Endothelial cell of umbilical vein (primary cell): ENCODE measurements at regions not wholly inside any gene's neighbourhood (a gene's known extent, or its start where the extent isn't known, plus 50 kb on each side); places are given as distances from the start of the nearest gene placed in this dataset.

Source experiments
- BruUV-seq: library from RNA; stranded (reverse); fragments of 400-500 nt; replicated peaks from 2 replicates; lab custom pipeline; 2021; lab: Mats Ljungman, UMichigan
- CTCF ChIA-PET: fragments of 300-600, 350-600 bp; sonication (Branson Sonifier 250); formaldehyde crosslinking; loops from one replicate; lab custom pipeline; 2021; ENCODE audit warnings: antibody characterized with exemption, inconsistent platforms; lab: Charles Lee
- POLR2A ChIA-PET: fragments of 300-600, 350-600 bp; sonication (Branson Sonifier 250); formaldehyde crosslinking; loops from one replicate; lab custom pipeline; 2021; ENCODE audit warnings: antibody characterized with exemption, inconsistent platforms; lab: Charles Lee
- DNase-seq: peaks from one replicate; pipeline ENCODE4 v3.0.0-alpha.2; 2011; ENCODE audit warnings: low read depth, low spot score
- FAIRE-seq: peaks from 2 replicates; lab custom pipeline; 2011; peaks lifted over from hg19 to GRCh38; lab: Jason Lieb, UNC
- H2AFZ ChIP-seq: 2 replicates; pipeline ENCODE4 v1.6.0; 2012; ENCODE audit warnings: low read depth, low read length, control low read depth, inconsistent platforms
- H3K27ac ChIP-seq: 2 replicates; pipeline ENCODE4 v1.5.1; 2011; ENCODE audit warnings: low read depth, mild to moderate bottlenecking, control low read depth, low read length, moderate library complexity; ENCODE audit not compliant: insufficient read depth
- H3K27me3 ChIP-seq, 2 experiments: 2 replicates each; pipeline versions ENCODE4 v1.6.0 to v1.6.1; 2011; ENCODE audit warnings: low read length in 2 of 2, mixed read lengths in 1 of 2; ENCODE audit not compliant: control insufficient read depth in 2 of 2, insufficient read depth in 2 of 2
- H3K36me3 ChIP-seq, 2 experiments: 2 replicates in 1 of 2; 3 replicates in 1 of 2; pipeline ENCODE4 v1.5.1; 2011; ENCODE audit warnings: low read length in 2 of 2, mild to moderate bottlenecking in 1 of 2, moderate library complexity in 1 of 2; ENCODE audit not compliant: control insufficient read depth in 2 of 2, insufficient read depth in 2 of 2; ENCODE audit errors: extremely low read depth in 1 of 2
- H3K4me1 ChIP-seq: 3 replicates; pipeline ENCODE4 v1.5.1; 2011; ENCODE audit warnings: mild to moderate bottlenecking, low read length; ENCODE audit not compliant: control insufficient read depth, insufficient read depth; ENCODE audit errors: extremely low read depth
- H3K4me2 ChIP-seq: 2 replicates; pipeline ENCODE4 v1.6.1; 2011; ENCODE audit warnings: low read length, control low read depth, mixed read lengths; ENCODE audit not compliant: insufficient read depth
- H3K4me3 ChIP-seq, 3 experiments: fragments of 200-600 bp in 1 of 3; sonication (generic), shearing (Covaris generic) in 1 of 3; replicated peaks in 1 of 3; 2 replicates each; pipeline ENCODE4 v1.5.1; 2011 to 2016; ENCODE audit warnings: control low read depth in 3 of 3, low read length in 3 of 3, mild to moderate bottlenecking in 2 of 3, inconsistent platforms in 1 of 3, low read depth in 1 of 3, moderate library complexity in 1 of 3; ENCODE audit not compliant: insufficient read depth in 1 of 3
- H3K79me2 ChIP-seq: 2 replicates; pipeline ENCODE4 v1.6.0; 2012; ENCODE audit warnings: low read length, inconsistent platforms; ENCODE audit not compliant: control insufficient read depth, insufficient read depth
- H3K9ac ChIP-seq: replicated peaks from 2 replicates; pipeline ENCODE3; 2011; ENCODE audit warnings: low read length, control low read depth; ENCODE audit not compliant: insufficient read depth; ENCODE audit errors: extremely low read depth
- H3K9me1 ChIP-seq: replicated peaks from 3 replicates; pipeline ENCODE4 v1.6.0; 2011; ENCODE audit warnings: mild to moderate bottlenecking, low read length; ENCODE audit not compliant: control insufficient read depth, insufficient read depth; ENCODE audit errors: extremely low read depth
- H3K9me3 ChIP-seq: replicated peaks from 2 replicates; pipeline ENCODE4 v1.5.1; 2012; ENCODE audit warnings: low read length, inconsistent platforms; ENCODE audit not compliant: control insufficient read depth, insufficient read depth
- H4K20me1 ChIP-seq: replicated peaks from 2 replicates; pipeline ENCODE3; 2011; ENCODE audit warnings: mild to moderate bottlenecking, low read length; ENCODE audit not compliant: control insufficient read depth, insufficient read depth; ENCODE audit errors: extremely low read depth
- CTCF ChIP-seq, 2 donors: IDR thresholded peaks; 1 replicate in 1 of 2; 2 replicates in 1 of 2; pipeline ENCODE4 v1.5.1; 2011; ENCODE audit warnings: low read length in 2 of 2, mild to moderate bottlenecking in 2 of 2, moderate library complexity in 2 of 2, control low read depth in 1 of 2, inconsistent platforms in 1 of 2, low read depth in 1 of 2; ENCODE audit not compliant: insufficient read depth in 1 of 2; ENCODE audit errors: extremely low read depth in 1 of 2
- FOS ChIP-seq: IDR thresholded peaks from 2 replicates; pipeline ENCODE4 v1.6.1; 2011; ENCODE audit warnings: mild to moderate bottlenecking, low read length, moderate library complexity, borderline replicate concordance; ENCODE audit not compliant: insufficient read depth
- GATA2 ChIP-seq: IDR thresholded peaks from 2 replicates; pipeline ENCODE4 v1.7.0; 2011; ENCODE audit warnings: low read depth, mild to moderate bottlenecking, moderate library complexity, mixed read lengths, low read length; ENCODE audit not compliant: insufficient read length, insufficient read depth
- JUN ChIP-seq: IDR thresholded peaks from 2 replicates; pipeline ENCODE4 v1.6.1; 2011; ENCODE audit warnings: borderline replicate concordance, low read depth; ENCODE audit not compliant: insufficient read length, insufficient read depth
- POLR2AphosphoS5 ChIP-seq: IDR thresholded peaks from 2 replicates; pipeline ENCODE4 v1.6.1; 2012; ENCODE audit warnings: low read depth, mild to moderate bottlenecking, control low read depth, low read length, moderate library complexity; ENCODE audit not compliant: insufficient read depth
- dilution Hi-C: fragments of 300-500 bp; cut with MboI; formaldehyde crosslinking; loops from one replicate; pipeline ENCODE4 v1.15.0; 2019; ENCODE audit warnings: low sequenced_read_pairs; ENCODE audit not compliant: extremely low pct_ligation_motif_present
- intact Hi-C: fragments of 100-400 bp; cut with micrococcal nuclease; formaldehyde crosslinking; loops from one replicate; pipeline ENCODE4 v1.10.0; 2022

- no TSS peak for BruUV-seq
- dilution Hi-C loops = no loop called here
Observed at GRCh38 chr1:199075792-199076191, 437.0 kb downstream of the PTPRC start.

More at GRCh38 chr1:199075792-199076191, 437.0 kb downstream of the PTPRC start:
- intact Hi-C loops = no loop called here
- peak; percentile 49 for FAIRE-seq
- Histone ChIP-seq H3K79me2 (no peaks in the 10 kb centered on the region), H3K36me3 (no peaks in the 10 kb centered on the region), H3K4me3 (no peak overlapping the region), H3K9me3 (no peaks in the 10 kb centered on the region), H2AFZ (peak overlapping the region; percentile 39), H3K9me1 (no peaks in the 10 kb centered on the region), H4K20me1 (no peaks in the 10 kb centered on the region), H3K27me3 (no peaks in the 10 kb centered on the region), H3K9ac (no peak overlapping the region), H3K4me2 (no peak overlapping the region), H3K27ac (no peak overlapping the region), H3K4me1 (peaks cover 11% of the 10 kb centered on the region)
- TF ChIP-seq CTCF (IDR thresholded peaks at IDR 0.05; ENCODE audit: extremely low read depth in 1 of 2, insufficient read depth in 1 of 2, low read depth in 1 of 2, low read length in 2 of 2) = no peak
- peak; percentile 34 for TF ChIP-seq POLR2AphosphoS5
- TF ChIP-seq FOS = peak; percentile 24
- TF ChIP-seq JUN = no peak
- TF ChIP-seq GATA2 = peak; percentile 67
- ChIA-PET CTCF (interaction anchor here (0.9 to 2.8 kb wide), 4 partner anchors 11 to 346 kb away, joined by 3 to 10 read pairs (median 6); no protein-coding TSS in a partner anchor), POLR2A (no interaction called here)
- peak; percentile 55 for DNase-seq
